SK-N-SH (cell line): ENCODE measurements at regions not wholly inside any gene's neighbourhood (a gene's known extent, or its start where the extent isn't known, plus 50 kb on each side); places are given as distances from the start of the nearest gene placed in this dataset.
A peak's percentile ranks its signal among the peaks of the same experiment; 100 is the strongest.

Experiments
- EZH2phosphoT487 ChIP-seq: fragments of 200-600 bp; sonication (generic); IDR thresholded peaks from 2 replicates; pipeline ENCODE4 v1.6.1; 2017; ENCODE audit warnings: low read depth, mixed run types, mild to moderate bottlenecking, antibody characterized with exemption, moderate library complexity, borderline replicate concordance
- FOSL2 ChIP-seq: IDR thresholded peaks from 2 replicates; pipeline ENCODE4 v1.4.0; 2012; ENCODE audit warnings: low read depth, mild to moderate bottlenecking, moderate library complexity, borderline replicate concordance
- FOXJ3 ChIP-seq: sonication (generic); formaldehyde crosslinking; IDR thresholded peaks from 2 replicates; pipeline ENCODE4 v1.5.1; 2020; ENCODE audit warnings: mild to moderate bottlenecking, missing genetic modification reagents
- FOXM1 ChIP-seq: IDR thresholded peaks from 2 replicates; pipeline ENCODE4 v1.4.0; 2012; ENCODE audit warnings: low read depth, mild to moderate bottlenecking
- NRF1 ChIP-seq: IDR thresholded peaks from 2 replicates; pipeline ENCODE4 v1.6.1; 2012; ENCODE audit warnings: low read depth, mild to moderate bottlenecking, low read length
- POLR2AphosphoS5 ChIP-seq: IDR thresholded peaks from 2 replicates; pipeline ENCODE4 v1.6.1; 2012; ENCODE audit warnings: low read depth, low read length
- RCOR1 ChIP-seq: fragments of 150-350 bp; IDR thresholded peaks from 2 replicates; pipeline ENCODE4 v1.6.1; 2017; ENCODE audit warnings: antibody characterized with exemption, low read length
- RXRA ChIP-seq: IDR thresholded peaks from 2 replicates; pipeline ENCODE4 v1.4.0; 2012; ENCODE audit warnings: low read depth, mild to moderate bottlenecking, borderline replicate concordance
- SIN3A ChIP-seq: IDR thresholded peaks from 2 replicates; pipeline ENCODE4 v1.6.1; 2012; ENCODE audit warnings: low read depth, mild to moderate bottlenecking, low read length, moderate library complexity, borderline replicate concordance
- TAF1 ChIP-seq: IDR thresholded peaks from 2 replicates; pipeline ENCODE4 v1.6.1; 2012; ENCODE audit warnings: low read depth, mild to moderate bottlenecking, low read length, moderate library complexity, borderline replicate concordance
- TCF12 ChIP-seq: IDR thresholded peaks from 2 replicates; pipeline ENCODE4 v1.4.0; 2012
- TEAD4 ChIP-seq: IDR thresholded peaks from 2 replicates; pipeline ENCODE4 v1.4.0; 2012; ENCODE audit warnings: mild to moderate bottlenecking, borderline replicate concordance; ENCODE audit not compliant: insufficient read depth
- USF2 ChIP-seq: fragments of 150-350 bp; IDR thresholded peaks from 2 replicates; pipeline ENCODE4 v1.6.1; 2017; ENCODE audit warnings: antibody characterized with exemption, low read length, low read depth, borderline replicate concordance
- TF ChIP-seq, protein P1 (sequence below): IDR thresholded peaks from 2 replicates; pipeline ENCODE4 v1.6.1; 2012; ENCODE audit warnings: mild to moderate bottlenecking, low read depth, low read length, moderate library complexity
- TF ChIP-seq, protein P2 (sequence below): IDR thresholded peaks from 2 replicates; pipeline ENCODE4 v1.4.0; 2012; ENCODE audit warnings: low read depth
- TF ChIP-seq, protein P3 (sequence below): fragments of 150-350 bp; IDR thresholded peaks from 2 replicates; pipeline ENCODE4 v1.6.1; 2016; ENCODE audit warnings: mild to moderate bottlenecking, low read depth, low read length
- TF ChIP-seq, protein P4 (sequence below): IDR thresholded peaks from 2 replicates; pipeline ENCODE4 v1.4.0; 2012; ENCODE audit warnings: low read depth, borderline replicate concordance

DNA sequence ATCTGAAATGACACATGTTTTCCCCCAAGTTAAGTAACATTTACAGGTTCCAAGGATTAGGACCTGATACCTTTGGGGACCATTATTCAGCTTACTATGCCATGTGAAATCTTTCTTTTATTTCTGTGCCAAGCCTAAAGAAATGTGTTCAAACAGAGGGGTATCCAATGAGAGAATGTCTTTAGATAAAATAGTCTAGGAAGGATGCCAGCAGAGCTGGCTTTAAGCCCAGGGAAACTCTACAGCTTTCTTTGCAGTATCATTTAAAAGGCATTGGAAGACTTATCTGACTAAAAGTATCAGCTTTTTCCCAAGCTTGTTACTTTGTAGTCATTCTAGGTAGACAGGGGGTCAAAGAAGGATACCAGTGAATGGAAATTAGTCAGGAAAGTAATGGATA, 860.4 kb downstream of the PLA2G4A start (continued):
- TF ChIP-seq TEAD4 (peak; percentile 43; the same call in 1 of the 2 replicates), SIN3A (no peak), RCOR1 (no peak), USF2 (no peak), RXRA (no peak), FOXM1 (no peak), FOXJ3 (no peak), TCF12 (peak; percentile 63), NRF1 (no peak), TAF1 (no peak), EZH2phosphoT487 (no peak), POLR2AphosphoS5 (no peak), FOSL2 (no peak)
- TF ChIP-seq, protein P1, sequence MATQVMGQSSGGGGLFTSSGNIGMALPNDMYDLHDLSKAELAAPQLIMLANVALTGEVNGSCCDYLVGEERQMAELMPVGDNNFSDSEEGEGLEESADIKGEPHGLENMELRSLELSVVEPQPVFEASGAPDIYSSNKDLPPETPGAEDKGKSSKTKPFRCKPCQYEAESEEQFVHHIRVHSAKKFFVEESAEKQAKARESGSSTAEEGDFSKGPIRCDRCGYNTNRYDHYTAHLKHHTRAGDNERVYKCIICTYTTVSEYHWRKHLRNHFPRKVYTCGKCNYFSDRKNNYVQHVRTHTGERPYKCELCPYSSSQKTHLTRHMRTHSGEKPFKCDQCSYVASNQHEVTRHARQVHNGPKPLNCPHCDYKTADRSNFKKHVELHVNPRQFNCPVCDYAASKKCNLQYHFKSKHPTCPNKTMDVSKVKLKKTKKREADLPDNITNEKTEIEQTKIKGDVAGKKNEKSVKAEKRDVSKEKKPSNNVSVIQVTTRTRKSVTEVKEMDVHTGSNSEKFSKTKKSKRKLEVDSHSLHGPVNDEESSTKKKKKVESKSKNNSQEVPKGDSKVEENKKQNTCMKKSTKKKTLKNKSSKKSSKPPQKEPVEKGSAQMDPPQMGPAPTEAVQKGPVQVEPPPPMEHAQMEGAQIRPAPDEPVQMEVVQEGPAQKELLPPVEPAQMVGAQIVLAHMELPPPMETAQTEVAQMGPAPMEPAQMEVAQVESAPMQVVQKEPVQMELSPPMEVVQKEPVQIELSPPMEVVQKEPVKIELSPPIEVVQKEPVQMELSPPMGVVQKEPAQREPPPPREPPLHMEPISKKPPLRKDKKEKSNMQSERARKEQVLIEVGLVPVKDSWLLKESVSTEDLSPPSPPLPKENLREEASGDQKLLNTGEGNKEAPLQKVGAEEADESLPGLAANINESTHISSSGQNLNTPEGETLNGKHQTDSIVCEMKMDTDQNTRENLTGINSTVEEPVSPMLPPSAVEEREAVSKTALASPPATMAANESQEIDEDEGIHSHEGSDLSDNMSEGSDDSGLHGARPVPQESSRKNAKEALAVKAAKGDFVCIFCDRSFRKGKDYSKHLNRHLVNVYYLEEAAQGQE: no peak
- TF ChIP-seq, protein P2, sequence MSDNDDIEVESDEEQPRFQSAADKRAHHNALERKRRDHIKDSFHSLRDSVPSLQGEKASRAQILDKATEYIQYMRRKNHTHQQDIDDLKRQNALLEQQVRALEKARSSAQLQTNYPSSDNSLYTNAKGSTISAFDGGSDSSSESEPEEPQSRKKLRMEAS: no peak
- TF ChIP-seq, protein P3, sequence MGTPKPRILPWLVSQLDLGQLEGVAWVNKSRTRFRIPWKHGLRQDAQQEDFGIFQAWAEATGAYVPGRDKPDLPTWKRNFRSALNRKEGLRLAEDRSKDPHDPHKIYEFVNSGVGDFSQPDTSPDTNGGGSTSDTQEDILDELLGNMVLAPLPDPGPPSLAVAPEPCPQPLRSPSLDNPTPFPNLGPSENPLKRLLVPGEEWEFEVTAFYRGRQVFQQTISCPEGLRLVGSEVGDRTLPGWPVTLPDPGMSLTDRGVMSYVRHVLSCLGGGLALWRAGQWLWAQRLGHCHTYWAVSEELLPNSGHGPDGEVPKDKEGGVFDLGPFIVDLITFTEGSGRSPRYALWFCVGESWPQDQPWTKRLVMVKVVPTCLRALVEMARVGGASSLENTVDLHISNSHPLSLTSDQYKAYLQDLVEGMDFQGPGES: no peak
- TF ChIP-seq, protein P4, sequence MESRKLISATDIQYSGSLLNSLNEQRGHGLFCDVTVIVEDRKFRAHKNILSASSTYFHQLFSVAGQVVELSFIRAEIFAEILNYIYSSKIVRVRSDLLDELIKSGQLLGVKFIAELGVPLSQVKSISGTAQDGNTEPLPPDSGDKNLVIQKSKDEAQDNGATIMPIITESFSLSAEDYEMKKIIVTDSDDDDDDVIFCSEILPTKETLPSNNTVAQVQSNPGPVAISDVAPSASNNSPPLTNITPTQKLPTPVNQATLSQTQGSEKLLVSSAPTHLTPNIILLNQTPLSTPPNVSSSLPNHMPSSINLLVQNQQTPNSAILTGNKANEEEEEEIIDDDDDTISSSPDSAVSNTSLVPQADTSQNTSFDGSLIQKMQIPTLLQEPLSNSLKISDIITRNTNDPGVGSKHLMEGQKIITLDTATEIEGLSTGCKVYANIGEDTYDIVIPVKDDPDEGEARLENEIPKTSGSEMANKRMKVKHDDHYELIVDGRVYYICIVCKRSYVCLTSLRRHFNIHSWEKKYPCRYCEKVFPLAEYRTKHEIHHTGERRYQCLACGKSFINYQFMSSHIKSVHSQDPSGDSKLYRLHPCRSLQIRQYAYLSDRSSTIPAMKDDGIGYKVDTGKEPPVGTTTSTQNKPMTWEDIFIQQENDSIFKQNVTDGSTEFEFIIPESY: no peak
